Vagina (tissue), 2 donors: ENCODE measurements at regions not wholly inside any gene's neighbourhood (a gene's known extent, or its start where the extent isn't known, plus 50 kb on each side); places are given as distances from the start of the nearest gene placed in this dataset.

Experiments
- CTCF ChIP-seq, 3 experiments: fragments of 450-650 bp in 2 of 3; fragments of 200-600 bp in 1 of 3; sonication (generic) in 1 of 3; IDR thresholded peaks; one replicate each; pipeline ENCODE4 v1.5.1; 2017 to 2019; ENCODE audit warnings: antibody characterized with exemption in 3 of 3, mild to moderate bottlenecking in 2 of 3, moderate library complexity in 2 of 3
- POLR2AphosphoS5 ChIP-seq, 2 donors: sonication (generic); formaldehyde crosslinking; IDR thresholded peaks; one replicate each; pipeline ENCODE4 v1.9.0; 2017; ENCODE audit warnings: antibody characterized with exemption in 2 of 2, mild to moderate bottlenecking in 2 of 2, low read depth in 1 of 2; ENCODE audit not compliant: insufficient read depth in 1 of 2

GRCh38 chr2:83459456-83459855 is 999.6 kb downstream of the SUCLG1 start:
- TF ChIP-seq CTCF (IDR thresholded peaks at IDR 0.05) (no peak), POLR2AphosphoS5 (IDR thresholded peaks at IDR 0.05; ENCODE audit: insufficient read depth in 1 of 2, low read depth in 1 of 2) (no peak)
